Progenitor cell of endocrine pancreas (in vitro differentiated cells): ENCODE measurements at regions not wholly inside any gene's neighbourhood (a gene's known extent, or its start where the extent isn't known, plus 50 kb on each side); places are given as distances from the start of the nearest gene placed in this dataset.
A peak's percentile ranks its signal among the peaks of the same experiment; 100 is the strongest.

Experiments used
- DNase-seq: peaks from one replicate; pipeline ENCODE4 v3.0.0; 2021; ENCODE audit warnings: low spot score; ENCODE audit not compliant: unreplicated experiment
- H3K27ac Mint-ChIP-seq: 2 replicates; pipeline ENCODE4 v1.8.0; 2021; ENCODE audit warnings: mild to moderate bottlenecking, moderate library complexity, mixed read lengths
- H3K27me3 Mint-ChIP-seq: 2 replicates; pipeline ENCODE4 v1.8.0; 2021; ENCODE audit warnings: mixed read lengths
- H3K36me3 Mint-ChIP-seq: 2 replicates; pipeline ENCODE4 v1.8.0; 2022; ENCODE audit warnings: mixed read lengths; ENCODE audit not compliant: insufficient read depth
- H3K4me1 Mint-ChIP-seq: 2 replicates; pipeline ENCODE4 v1.8.0; 2021; ENCODE audit warnings: low read depth, mixed read lengths
- H3K4me3 Mint-ChIP-seq: 2 replicates; pipeline ENCODE4 v1.8.0; 2021; ENCODE audit warnings: low read depth, mild to moderate bottlenecking, moderate library complexity, mixed read lengths
- H3K9me3 Mint-ChIP-seq: 2 replicates; pipeline ENCODE4 v1.8.0; 2021; ENCODE audit warnings: low read depth, mixed read lengths
- CTCF ChIP-seq: fragments of 200-600 bp; sonication (generic); IDR thresholded peaks from one replicate; pipeline ENCODE4 v1.5.0; 2021; ENCODE audit warnings: antibody characterized with exemption, mild to moderate bottlenecking; ENCODE audit not compliant: unreplicated experiment

GRCh38 chr9:92180002-92180400, 64.8 kb upstream of the SPTLC1 start:
- Mint-ChIP-seq H3K27ac (no peak overlapping the region), H3K27me3 (peaks cover 2% of the 10 kb centered on the region), H3K36me3 (no peaks in the 10 kb centered on the region), H3K9me3 (no peaks in the 10 kb centered on the region), H3K4me3 (no peak overlapping the region), H3K4me1 (no peaks in the 10 kb centered on the region)
- TF ChIP-seq CTCF: no peak
- no peak for DNase-seq

- Mint-ChIP-seq H3K27ac (no peak overlapping the region), H3K36me3 (no peaks in the 10 kb centered on the region), H3K4me1 (no peaks in the 10 kb centered on the region), H3K4me3 (no peak overlapping the region), H3K9me3 (no peaks in the 10 kb centered on the region), H3K27me3 (peaks cover 2% of the 10 kb centered on the region)
- TF ChIP-seq CTCF: no peak
- no peak for DNase-seq
These were observed 64.2 kb upstream of the SPTLC1 start for GRCh38 chr9:92179286-92180001.

- H3K4me1 Mint-ChIP-seq: no peaks in the 10 kb centered on the region
- no peak for TF ChIP-seq CTCF
These were observed 62.4 kb upstream of the SPTLC1 start for GRCh38 chr9:92177591-92177990.

GRCh38 chr9:92176800-92177185, 61.6 kb upstream of the SPTLC1 start:
- Mint-ChIP-seq H3K4me1 (no peaks in the 10 kb centered on the region), H3K4me3 (no peak overlapping the region), H3K9me3 (peaks cover 3% of the 10 kb centered on the region), H3K27ac (no peak overlapping the region), H3K36me3 (no peaks in the 10 kb centered on the region), H3K27me3 (peaks cover 2% of the 10 kb centered on the region)
- no peak for DNase-seq
- no peak for TF ChIP-seq CTCF

More at GRCh38 chr9:92177591-92177990, 62.4 kb upstream of the SPTLC1 start:
- H3K27me3 Mint-ChIP-seq: peaks cover 2% of the 10 kb centered on the region
- H3K9me3 Mint-ChIP-seq: peaks cover 3% of the 10 kb centered on the region
- no peak for DNase-seq
- H3K4me3 Mint-ChIP-seq: no peak overlapping the region
- no peaks in the 10 kb centered on the region for H3K36me3 Mint-ChIP-seq
- no peak overlapping the region for H3K27ac Mint-ChIP-seq

- no peak for DNase-seq
- peaks cover 3% of the 10 kb centered on the region for H3K9me3 Mint-ChIP-seq
- H3K4me1 Mint-ChIP-seq: no peaks in the 10 kb centered on the region
- no peak overlapping the region for H3K4me3 Mint-ChIP-seq
- no peaks in the 10 kb centered on the region for H3K36me3 Mint-ChIP-seq
- peaks cover 2% of the 10 kb centered on the region for H3K27me3 Mint-ChIP-seq
- H3K27ac Mint-ChIP-seq: no peak overlapping the region
- peak; percentile 17 for TF ChIP-seq CTCF
These were observed 61.0 kb upstream of the SPTLC1 start for GRCh38 chr9:92176068-92176799.
